SK-N-SH treated with all-trans-retinoic acid at 6 μM for 48 hours (cell line): ENCODE measurements at regions not wholly inside any gene's neighbourhood (a gene's known extent, or its start where the extent isn't known, plus 50 kb on each side); places are given as distances from the start of the nearest gene placed in this dataset.

ENCODE experiments used
- ATAC-seq: fragments of 200-7000 bp; cut with Tn5 transposase; 3 replicates; pipeline ENCODE4 v1.9.1; 2020; ENCODE audit warnings: mild to moderate bottlenecking, moderate library complexity
- ARNTL ChIP-seq: fragments of 450-650 bp; formaldehyde crosslinking; IDR thresholded peaks from 2 replicates; pipeline ENCODE4 v1.5.0; 2020; ENCODE audit warnings: low read depth, mild to moderate bottlenecking, moderate library complexity, borderline replicate concordance
- BACH2 ChIP-seq: fragments of 250-450 bp; sonication (Bioruptor Pico); IDR thresholded peaks from 2 replicates; pipeline ENCODE4 v1.9.0; 2021; ENCODE audit warnings: mild to moderate bottlenecking, borderline replicate concordance
- CREB5 ChIP-seq: fragments of 250-450 bp; sonication (Bioruptor Pico); IDR thresholded peaks from 2 replicates; pipeline ENCODE4 v1.5.1; 2020; ENCODE audit warnings: low read depth, mild to moderate bottlenecking, moderate library complexity
- CSDC2 ChIP-seq: fragments of 250-450 bp; sonication (Bioruptor Pico); IDR thresholded peaks from 2 replicates; pipeline ENCODE4 v1.5.0; 2020; ENCODE audit warnings: mild to moderate bottlenecking, moderate library complexity
- ESRRG ChIP-seq: fragments of 250-450 bp; sonication (Bioruptor Pico); IDR thresholded peaks from 2 replicates; pipeline ENCODE4 v1.6.1; 2021; ENCODE audit warnings: mild to moderate bottlenecking
- OSR1 ChIP-seq: fragments of 250-450 bp; sonication (Bioruptor Pico); IDR thresholded peaks from 2 replicates; pipeline ENCODE4 v1.8.0; 2022; ENCODE audit warnings: moderate library complexity, mild to moderate bottlenecking, inconsistent platforms
- PATZ1 ChIP-seq: fragments of 250-450 bp; sonication (Bioruptor Pico); IDR thresholded peaks from 2 replicates; pipeline ENCODE4 v1.8.0; 2020; ENCODE audit warnings: mild to moderate bottlenecking, moderate library complexity, borderline replicate concordance
- POU6F1 ChIP-seq: fragments of 250-450 bp; sonication (Bioruptor Pico); IDR thresholded peaks from 2 replicates; pipeline ENCODE4 v1.8.0; 2021; ENCODE audit warnings: low read depth, mild to moderate bottlenecking, moderate library complexity, borderline replicate concordance
- PPARA ChIP-seq: fragments of 250-450 bp; sonication (Bioruptor Pico); IDR thresholded peaks from 2 replicates; pipeline ENCODE4 v1.5.0; 2020; ENCODE audit warnings: mild to moderate bottlenecking, borderline replicate concordance
- RARB ChIP-seq: fragments of 250-450 bp; sonication (Bioruptor Pico); IDR thresholded peaks from 2 replicates; pipeline ENCODE4 v1.8.0; 2021; ENCODE audit warnings: mild to moderate bottlenecking, moderate library complexity
- SNAI2 ChIP-seq: fragments of 250-450 bp; sonication (Bioruptor Pico); IDR thresholded peaks from 2 replicates; pipeline ENCODE4 v1.5.0; 2020; ENCODE audit warnings: mild to moderate bottlenecking, moderate library complexity
- TCF4 ChIP-seq: fragments of 250-450 bp; sonication (Bioruptor Pico); IDR thresholded peaks from 2 replicates; pipeline ENCODE4 v1.8.0; 2021; ENCODE audit warnings: mild to moderate bottlenecking, moderate library complexity, borderline replicate concordance
- TSHZ2 ChIP-seq: fragments of 250-450 bp; sonication (Bioruptor Pico); IDR thresholded peaks from 2 replicates; pipeline ENCODE4 v1.5.0; 2020; ENCODE audit warnings: mild to moderate bottlenecking, moderate library complexity
- ZC3H10 ChIP-seq: fragments of 250-450 bp; sonication (Bioruptor Pico); IDR thresholded peaks from 2 replicates; pipeline ENCODE4 v1.5.1; 2021; ENCODE audit warnings: mild to moderate bottlenecking, moderate library complexity
- ZFP3 ChIP-seq: fragments of 250-450 bp; sonication (Bioruptor Pico); IDR thresholded peaks from 2 replicates; pipeline ENCODE4 v1.5.0; 2020; ENCODE audit warnings: mild to moderate bottlenecking, moderate library complexity
- ZFP30 ChIP-seq: fragments of 450-650 bp; formaldehyde crosslinking; IDR thresholded peaks from 2 replicates; pipeline ENCODE4 v1.5.0; 2022; ENCODE audit warnings: mild to moderate bottlenecking, moderate library complexity
- ZNF565 ChIP-seq: fragments of 450-650 bp; formaldehyde crosslinking; conservative IDR thresholded peaks from 2 replicates; pipeline ENCODE4 v1.5.0; 2020; ENCODE audit warnings: low read depth, mild to moderate bottlenecking, moderate library complexity
- ZNF70 ChIP-seq: fragments of 450-650 bp; formaldehyde crosslinking; IDR thresholded peaks from 2 replicates; pipeline ENCODE4 v1.5.0; 2020; ENCODE audit warnings: mild to moderate bottlenecking, moderate library complexity
- ZNF8 ChIP-seq: fragments of 450-650 bp; formaldehyde crosslinking; IDR thresholded peaks from 2 replicates; pipeline ENCODE4 v1.5.0; 2020; ENCODE audit warnings: mild to moderate bottlenecking, moderate library complexity

- TF ChIP-seq ZNF565 (CRISPR knock-in tag) (no peak), SNAI2 (CRISPR knock-in tag) (no peak), BACH2 (no peak), RARB (no peak), OSR1 (no peak), CREB5 (CRISPR knock-in tag) (no peak), PATZ1 (CRISPR knock-in tag) (no peak), TSHZ2 (CRISPR knock-in tag) (no peak), PPARA (no peak), ZFP3 (CRISPR knock-in tag) (no peak), ZFP30 (no peak)
- no peak for ATAC-seq
These were observed 174.9 kb upstream of the SMIM23 start for GRCh38 chr5:171610686-171611085.

- TF ChIP-seq TSHZ2 (CRISPR knock-in tag) (no peak), POU6F1 (CRISPR knock-in tag) (no peak), ZNF565 (CRISPR knock-in tag) (no peak), ZNF70 (no peak), ZFP3 (CRISPR knock-in tag) (no peak), CREB5 (CRISPR knock-in tag) (no peak), ZFP30 (no peak), ESRRG (CRISPR knock-in tag) (no peak), PPARA (no peak), ZNF8 (no peak), PATZ1 (CRISPR knock-in tag) (no peak), SNAI2 (CRISPR knock-in tag) (no peak), ARNTL (no peak), ZC3H10 (CRISPR knock-in tag) (no peak), TCF4 (CRISPR knock-in tag) (no peak), RARB (no peak), CSDC2 (no peak), BACH2 (no peak)
- TF ChIP-seq, all 23 proteins: peak for 0
- ATAC-seq, result no peak
These were observed 172.9 kb upstream of the SMIM23 start for GRCh38 chr5:171612749-171613148.
